MG63 (cell line): ENCODE measurements at regions not wholly inside any gene's neighbourhood (a gene's known extent, or its start where the extent isn't known, plus 50 kb on each side); places are given as distances from the start of the nearest gene placed in this dataset.
"Not testable (repeated sequence)": the region's sequence is repeated elsewhere in the genome, so short reads cannot be mapped to it uniquely, and the experiment has no call there.

Source experiments
- DNase-seq: peaks from one replicate; pipeline ENCODE4 v3.0.0-alpha.2; 2020
- H3K27me3 ChIP-seq: fragments of 250-450 bp; sonication (Bioruptor Pico); 2 replicates; pipeline ENCODE4 v1.5.1; 2020; ENCODE audit warnings: mild to moderate bottlenecking, moderate library complexity
- H3K36me3 ChIP-seq: fragments of 250-450 bp; sonication (Bioruptor Pico); 2 replicates; pipeline ENCODE4 v1.5.1; 2020; ENCODE audit warnings: mild to moderate bottlenecking, moderate library complexity
- H3K4me3 ChIP-seq: fragments of 250-450 bp; sonication (Bioruptor Pico); 2 replicates; pipeline ENCODE4 v1.5.1; 2020; ENCODE audit warnings: mild to moderate bottlenecking, moderate library complexity
- H3K9me3 ChIP-seq: fragments of 250-450 bp; sonication (Bioruptor Pico); 2 replicates; pipeline ENCODE4 v1.5.1; 2020; ENCODE audit warnings: mild to moderate bottlenecking, moderate library complexity

DNA sequence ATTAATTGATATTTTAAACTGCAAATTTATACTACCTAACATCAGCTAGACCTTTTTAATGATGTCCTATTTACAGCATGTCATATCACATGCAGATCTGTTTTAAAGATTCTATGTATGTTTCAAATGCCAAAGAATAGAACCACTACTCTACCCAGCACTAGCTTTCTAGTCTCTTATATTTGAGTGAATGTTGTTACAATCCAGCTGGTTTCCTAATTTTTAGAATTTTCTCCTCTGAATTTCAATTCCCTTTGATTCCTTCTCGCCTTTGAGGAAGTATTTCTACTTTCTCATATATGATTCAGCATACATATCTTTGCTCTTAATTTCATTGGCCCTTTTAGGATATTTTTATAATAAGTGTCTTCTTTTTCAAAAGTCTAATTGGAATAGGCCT lies 841.9 kb downstream of the TMTC2 start:
- DNase-seq, result no peak
- Histone ChIP-seq H3K4me3 (no peak overlapping the region), H3K9me3 (no peaks in the 10 kb centered on the region), H3K27me3 (no peaks in the 10 kb centered on the region), H3K36me3 (no peaks in the 10 kb centered on the region)

DNA sequence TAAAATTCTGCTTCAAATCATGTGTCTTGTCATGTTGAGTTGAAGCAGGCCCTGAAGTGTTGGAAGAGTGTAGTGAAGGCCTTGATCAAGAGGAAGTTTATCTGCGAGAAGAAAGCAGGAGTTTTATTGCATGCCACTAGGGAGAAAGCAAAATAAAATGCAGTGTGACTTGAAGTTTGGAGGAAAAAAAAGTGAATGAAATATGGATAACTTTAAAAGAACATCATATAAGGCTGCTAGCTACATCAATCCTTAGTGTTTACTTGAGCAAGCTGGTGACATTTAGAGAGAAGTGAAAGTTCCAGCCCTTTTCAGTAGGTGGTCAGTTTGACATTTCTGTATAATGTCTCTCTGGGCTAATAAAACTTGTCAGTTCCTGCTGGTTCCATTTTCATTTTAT lies 841.1 kb downstream of the TMTC2 start:
- Histone ChIP-seq H3K9me3 (no peaks in the 10 kb centered on the region), H3K27me3 (no peaks in the 10 kb centered on the region), H3K4me3 (no peak overlapping the region), H3K36me3 (no peaks in the 10 kb centered on the region)
- no peak for DNase-seq

DNA sequence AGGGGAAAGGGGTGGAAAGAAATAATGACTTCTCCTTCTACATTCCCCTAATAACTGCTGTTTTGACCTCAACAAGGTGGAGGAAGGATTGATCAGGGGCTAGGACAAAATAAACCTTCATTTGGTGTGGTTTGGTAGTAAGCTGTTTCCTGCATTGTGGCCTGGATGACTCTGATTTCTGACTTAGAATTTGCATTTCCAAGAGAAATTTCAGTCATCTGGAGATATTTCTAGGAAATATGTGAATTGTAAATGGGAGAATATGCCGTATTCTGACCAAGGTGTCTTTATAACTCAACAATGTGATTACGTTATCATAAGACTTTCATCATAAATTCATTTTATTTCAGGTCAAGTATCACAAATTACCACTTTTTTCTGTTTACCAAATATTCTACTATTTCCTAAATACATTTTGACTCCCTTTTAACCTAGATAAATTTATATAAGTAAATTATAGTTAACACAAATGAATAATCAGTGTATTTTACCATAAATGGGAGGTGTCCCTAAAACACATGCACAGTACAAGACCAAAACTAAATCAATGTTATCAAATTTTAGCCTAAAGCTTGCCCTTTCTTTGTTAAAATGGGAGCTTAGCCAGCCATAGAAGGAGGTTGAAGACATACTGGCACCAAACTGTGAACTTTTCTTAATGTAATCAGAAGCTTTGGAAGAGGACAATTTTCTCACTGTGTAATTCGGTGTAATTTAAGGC lies 828.8 kb downstream of the TMTC2 start:
- no peak for DNase-seq
- Histone ChIP-seq H3K9me3 (no peaks in the 10 kb centered on the region), H3K36me3 (no peaks in the 10 kb centered on the region), H3K27me3 (no peaks in the 10 kb centered on the region), H3K4me3 (no peak overlapping the region)

DNA sequence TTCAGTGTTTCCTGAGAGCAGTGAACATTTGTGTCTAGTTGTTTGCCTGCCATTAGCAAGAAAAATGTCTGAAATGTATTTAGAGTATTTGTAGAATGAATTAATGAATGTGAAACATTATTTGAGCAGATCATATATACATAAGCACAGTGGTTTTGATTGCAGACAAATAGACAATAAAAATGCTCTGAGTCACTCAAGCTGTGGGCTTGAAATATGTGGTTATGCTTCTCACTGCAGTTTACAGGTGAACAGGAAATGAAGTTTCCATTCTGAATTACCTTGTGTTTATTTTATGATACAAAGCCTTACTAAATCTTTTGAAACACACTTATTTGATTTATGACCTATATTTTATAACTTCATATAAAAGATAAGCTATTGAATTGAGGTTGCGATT lies 827.7 kb downstream of the TMTC2 start:
- no peaks in the 10 kb centered on the region for H3K36me3 ChIP-seq
- H3K9me3 ChIP-seq, result no peaks in the 10 kb centered on the region
- DNase-seq, result no peak
- H3K27me3 ChIP-seq, result no peaks in the 10 kb centered on the region
- no peak overlapping the region for H3K4me3 ChIP-seq

DNA sequence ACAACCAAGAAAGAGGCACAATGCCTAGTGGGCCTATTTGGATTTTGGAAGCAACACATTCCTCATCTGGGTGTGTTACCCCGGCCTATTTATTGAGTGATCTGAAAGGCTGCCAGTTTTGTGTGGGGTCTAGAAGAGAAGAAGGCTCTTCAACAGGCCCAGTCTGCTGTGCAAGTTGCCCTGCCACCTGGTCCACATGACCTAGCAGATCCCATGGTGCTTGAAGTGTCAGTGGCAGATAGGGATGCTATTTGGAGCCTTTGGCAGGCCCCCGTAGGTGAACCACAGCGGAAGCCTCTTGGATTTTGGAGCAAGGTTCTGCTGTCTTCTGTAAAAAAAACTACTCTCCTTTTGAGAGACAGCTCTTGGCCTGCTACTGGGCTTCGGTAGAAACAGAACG lies 820.1 kb downstream of the TMTC2 start:
- Histone ChIP-seq H3K27me3 (no peaks in the 10 kb centered on the region), H3K4me3 (no peak overlapping the region), H3K36me3 (no peaks in the 10 kb centered on the region), H3K9me3 (no peaks in the 10 kb centered on the region)
- no peak for DNase-seq

DNA sequence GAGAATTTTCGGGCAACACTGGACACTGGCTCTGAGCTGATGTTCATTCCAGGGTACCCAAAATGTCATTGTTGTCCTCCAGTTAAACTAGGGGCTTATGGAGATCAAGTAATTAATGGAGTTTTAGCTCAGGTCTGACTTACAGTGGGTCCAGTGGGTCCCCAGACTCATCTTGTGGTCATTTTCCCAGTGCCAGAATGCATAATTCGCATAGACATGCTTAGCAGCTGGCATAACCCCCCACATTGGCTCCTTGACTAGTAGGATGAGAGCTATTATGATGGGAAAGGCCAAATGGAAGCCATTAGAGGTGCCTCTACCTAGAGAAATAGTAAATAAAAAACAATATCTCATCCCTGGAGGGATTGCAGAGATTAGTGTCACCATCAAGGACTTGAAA lies 818.9 kb downstream of the TMTC2 start:
- Histone ChIP-seq H3K36me3 (no peaks in the 10 kb centered on the region), H3K4me3 (no peak overlapping the region), H3K9me3 (no peaks in the 10 kb centered on the region), H3K27me3 (no peaks in the 10 kb centered on the region)
- DNase-seq, result no peak

DNA sequence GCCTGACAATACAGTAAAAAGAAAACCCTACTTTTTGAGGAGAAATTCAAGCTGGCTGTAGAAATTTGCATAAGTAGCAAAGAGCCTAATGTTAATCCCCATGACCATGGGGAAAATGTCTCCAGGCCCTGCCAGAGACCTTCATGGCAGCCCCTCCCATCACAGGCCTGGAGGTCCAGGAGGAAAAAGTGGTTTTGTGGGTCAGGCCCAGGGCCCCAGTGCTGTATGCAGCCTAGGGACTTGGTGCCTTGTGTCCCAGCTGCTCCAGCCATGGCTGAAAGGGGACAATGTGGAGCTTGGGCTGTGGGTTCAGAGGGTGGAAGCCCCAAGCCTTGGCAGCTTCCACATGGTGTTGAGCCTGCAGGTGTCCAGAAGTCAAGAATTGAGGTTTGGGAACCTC lies 813.2 kb downstream of the TMTC2 start:
- DNase-seq, H3K4me3 ChIP-seq, H3K36me3 ChIP-seq, H3K9me3 ChIP-seq, H3K27me3 ChIP-seq: not testable (repeated sequence)

DNA sequence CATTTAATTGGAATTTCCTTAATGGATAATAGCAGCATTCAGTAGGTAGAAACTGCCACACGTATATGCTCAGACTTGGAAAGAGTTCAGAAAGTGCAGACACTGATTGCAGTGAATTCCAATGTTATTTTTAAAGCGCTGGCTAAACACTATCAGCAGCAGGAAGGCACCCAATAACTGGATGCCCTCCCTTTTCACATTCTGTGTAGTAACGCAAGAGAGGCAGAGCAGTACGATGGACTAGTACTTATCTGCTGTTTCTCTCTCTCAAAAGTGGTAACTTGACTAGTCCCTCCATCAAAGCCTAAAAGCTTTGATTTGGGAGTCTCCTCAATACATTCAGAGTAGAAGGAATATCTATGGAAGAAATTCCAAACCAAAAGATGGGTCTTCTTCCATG lies 791.0 kb downstream of the TMTC2 start:
- Histone ChIP-seq H3K36me3 (no peaks in the 10 kb centered on the region), H3K4me3 (no peak overlapping the region), H3K27me3 (no peaks in the 10 kb centered on the region), H3K9me3 (no peaks in the 10 kb centered on the region)
- DNase-seq, result no peak

DNA sequence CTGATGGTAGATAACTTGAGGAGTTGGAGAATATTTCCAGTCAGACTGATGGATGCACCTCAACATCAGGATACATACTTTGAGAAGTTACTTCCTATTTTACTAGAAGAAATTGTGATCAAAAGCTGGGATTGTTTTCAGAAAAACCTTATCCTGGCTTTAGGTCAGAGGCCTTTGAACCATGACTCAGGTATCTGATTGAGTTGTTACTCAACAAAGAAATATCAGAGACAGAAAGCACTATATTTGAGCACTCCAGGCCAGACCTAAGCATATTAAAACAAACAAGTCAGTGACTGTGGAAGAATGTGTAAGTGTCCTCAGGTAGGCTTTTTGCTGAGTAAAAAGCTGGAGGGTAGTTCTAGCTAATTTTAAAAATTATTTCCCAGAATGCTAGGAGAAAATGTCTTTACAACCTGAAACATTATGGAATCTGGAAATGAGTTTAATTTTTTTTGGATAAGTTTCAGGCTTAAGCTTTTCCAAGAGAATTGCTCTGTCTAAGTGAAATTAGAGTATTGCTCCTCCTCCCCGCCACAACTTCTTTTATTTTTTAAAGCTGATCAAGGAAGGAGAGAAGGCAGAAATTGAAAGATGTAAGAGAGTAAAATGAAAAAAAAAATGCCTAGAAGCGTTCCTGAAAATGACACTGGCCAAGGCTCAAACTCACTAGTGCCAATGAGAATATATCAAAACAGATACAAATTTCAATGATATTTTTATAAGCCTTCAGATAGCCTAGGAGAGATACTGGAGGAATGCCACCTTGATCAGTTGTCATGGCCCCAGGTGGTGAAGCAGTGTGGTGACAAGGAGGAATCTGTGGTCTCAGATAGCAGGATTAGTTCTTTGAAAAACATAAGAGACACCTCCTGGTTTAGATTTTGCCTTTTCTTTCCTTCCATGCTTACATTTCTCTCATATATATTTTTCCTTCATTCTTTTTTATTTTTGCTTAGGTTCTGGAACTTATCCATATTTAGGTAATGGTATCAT lies 790.3 kb downstream of the TMTC2 start:
- DNase-seq, result no peak
- no peaks in the 10 kb centered on the region for H3K9me3 ChIP-seq
- H3K27me3 ChIP-seq, result no peaks in the 10 kb centered on the region
- H3K36me3 ChIP-seq, result no peaks in the 10 kb centered on the region
- no peak overlapping the region for H3K4me3 ChIP-seq

DNA sequence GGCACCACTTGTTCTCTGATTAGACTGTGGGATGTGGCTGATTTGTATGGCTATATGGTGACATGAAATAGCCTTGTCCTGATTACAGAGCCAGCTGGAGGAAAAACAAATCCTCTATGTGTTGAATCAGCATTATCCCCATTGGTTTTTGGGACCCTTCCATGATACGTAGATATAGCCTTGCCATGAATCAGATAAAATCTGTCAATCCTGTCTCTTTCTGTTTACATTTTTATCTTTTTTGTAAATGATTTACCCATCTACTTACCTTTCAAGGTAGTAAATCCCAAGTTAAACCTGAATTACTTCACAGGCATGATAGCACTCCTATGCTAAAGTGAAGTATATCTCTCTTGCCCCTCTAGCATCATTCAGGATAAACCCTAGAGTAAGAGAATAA lies 789.3 kb downstream of the TMTC2 start:
- H3K9me3 ChIP-seq, result no peaks in the 10 kb centered on the region

DNA sequence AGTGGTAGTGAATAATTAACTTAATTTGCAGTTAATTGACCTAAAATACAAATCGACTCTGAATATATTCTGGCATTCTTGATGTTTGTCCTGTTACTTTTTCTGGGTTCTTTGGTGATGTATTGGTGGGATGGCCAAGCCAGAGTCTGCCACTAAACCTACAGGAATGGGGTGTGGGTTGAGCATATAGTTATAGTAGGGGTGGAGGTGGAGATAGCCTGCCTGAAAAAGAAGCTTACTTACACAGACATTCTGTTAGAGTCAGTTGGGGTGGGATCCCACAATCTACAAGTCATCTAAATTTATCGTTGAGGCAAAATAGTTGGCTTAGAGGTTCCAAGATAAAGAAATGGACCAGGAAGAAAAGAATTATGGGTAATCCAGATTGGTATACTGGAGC lies 787.7 kb downstream of the TMTC2 start:
- Histone ChIP-seq H3K9me3 (no peaks in the 10 kb centered on the region), H3K27me3 (no peaks in the 10 kb centered on the region), H3K36me3 (no peaks in the 10 kb centered on the region), H3K4me3 (no peak overlapping the region)
- DNase-seq, result no peak

More for the DNA sequence above, 789.3 kb downstream of the TMTC2 start:
- DNase-seq, result no peak
- no peaks in the 10 kb centered on the region for H3K36me3 ChIP-seq
- no peak overlapping the region for H3K4me3 ChIP-seq
- no peaks in the 10 kb centered on the region for H3K27me3 ChIP-seq

DNA sequence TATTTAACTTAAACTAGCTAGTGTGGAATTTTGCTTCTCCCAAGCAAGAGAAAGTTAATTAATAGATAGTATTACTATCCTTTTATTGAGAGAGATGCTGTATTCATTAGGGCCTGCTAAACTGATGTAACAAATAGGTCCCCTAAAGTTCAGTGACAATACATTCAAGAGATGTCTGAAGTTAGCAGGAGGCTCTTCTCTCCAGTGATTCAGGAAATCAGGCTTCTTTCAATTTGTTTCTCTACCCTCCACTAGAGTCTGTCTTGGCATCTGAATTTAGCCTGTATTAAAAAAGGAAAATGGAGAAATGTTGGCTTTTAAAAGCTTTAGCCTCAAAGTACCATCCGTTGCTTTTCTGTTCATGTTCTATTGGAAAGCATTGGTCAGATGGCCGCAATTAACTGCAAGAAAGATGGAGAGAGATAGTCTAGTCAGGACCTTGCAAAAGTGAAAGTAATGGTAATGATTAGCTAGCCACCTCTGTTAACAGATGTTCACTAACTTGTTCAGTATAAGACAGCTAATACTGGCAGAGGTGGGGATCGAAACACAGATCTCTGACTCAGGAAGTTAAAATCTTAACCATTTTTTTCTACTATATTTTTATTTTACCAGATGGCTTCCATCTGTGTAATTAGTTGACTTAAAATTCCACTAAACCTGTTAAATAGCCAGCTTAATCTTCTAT lies 786.8 kb downstream of the TMTC2 start:
- no peaks in the 10 kb centered on the region for H3K27me3 ChIP-seq
- no peak overlapping the region for H3K4me3 ChIP-seq
- DNase-seq, result no peak
- no peaks in the 10 kb centered on the region for H3K36me3 ChIP-seq
- H3K9me3 ChIP-seq, result no peaks in the 10 kb centered on the region

DNA sequence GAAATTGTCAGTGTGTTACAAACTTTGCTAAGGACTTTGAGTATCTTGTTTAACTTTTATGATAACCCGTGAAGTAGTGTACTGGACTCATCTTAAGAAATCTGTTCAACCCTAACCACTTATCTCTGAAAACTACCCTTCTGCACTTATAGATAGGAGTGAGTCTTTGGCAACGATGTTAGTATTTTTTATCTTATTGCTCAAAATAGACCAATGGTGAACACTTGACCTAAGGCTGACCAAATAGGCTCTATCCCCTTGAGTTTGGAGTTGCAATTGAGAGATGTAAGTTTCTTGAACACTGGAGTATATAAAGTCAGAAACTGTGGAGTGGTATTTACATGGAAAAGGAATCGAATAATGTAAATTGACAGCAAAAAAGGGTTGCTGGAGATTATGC lies 786.1 kb downstream of the TMTC2 start:
- Histone ChIP-seq H3K36me3 (no peaks in the 10 kb centered on the region), H3K4me3 (no peak overlapping the region), H3K9me3 (no peaks in the 10 kb centered on the region), H3K27me3 (no peaks in the 10 kb centered on the region)
- DNase-seq, result no peak

DNA sequence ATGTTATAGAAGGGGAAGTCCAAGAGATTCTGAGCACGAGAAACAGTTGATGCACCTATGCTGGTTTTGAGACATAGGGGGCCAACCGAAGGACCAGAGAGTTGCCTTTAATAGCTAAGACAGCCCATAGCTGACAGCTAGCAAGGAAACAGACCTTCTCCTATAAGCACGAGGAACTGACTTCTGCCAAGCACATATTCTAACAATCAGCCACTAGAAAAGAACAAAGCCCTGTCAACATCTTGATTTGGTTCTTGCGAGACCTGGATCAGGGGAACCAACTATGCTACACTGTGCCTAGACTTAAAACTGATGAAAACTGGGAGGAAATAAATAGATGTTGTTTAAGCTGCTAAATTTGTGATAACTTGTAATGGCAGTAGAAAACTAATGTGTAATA lies 785.6 kb downstream of the TMTC2 start:
- H3K27me3 ChIP-seq, result no peaks in the 10 kb centered on the region
- no peaks in the 10 kb centered on the region for H3K9me3 ChIP-seq
- no peak overlapping the region for H3K4me3 ChIP-seq
- no peak for DNase-seq
- no peaks in the 10 kb centered on the region for H3K36me3 ChIP-seq

DNA sequence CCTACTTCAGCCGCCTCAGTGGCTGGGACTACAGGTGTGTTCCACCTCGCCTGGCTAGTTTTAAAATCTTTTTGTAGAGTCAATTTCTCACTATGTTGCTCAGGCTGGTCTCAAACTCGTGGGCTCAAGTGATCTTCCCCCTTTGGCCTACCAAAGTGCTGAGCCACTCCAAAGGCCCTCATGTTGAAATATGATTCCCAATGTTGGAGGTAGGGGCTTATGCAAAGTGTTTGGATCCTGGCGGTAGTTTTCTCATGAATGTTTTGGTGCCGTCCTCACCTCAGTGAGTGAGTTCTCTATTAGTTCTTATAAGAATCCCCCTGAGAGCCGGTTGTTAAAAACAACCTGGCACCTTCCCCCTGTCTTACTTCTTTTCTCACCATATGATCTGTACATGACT lies 784.6 kb downstream of the TMTC2 start:
- DNase-seq, result no peak
- Histone ChIP-seq H3K27me3 (no peaks in the 10 kb centered on the region), H3K36me3 (no peaks in the 10 kb centered on the region), H3K4me3 (no peak overlapping the region), H3K9me3 (no peaks in the 10 kb centered on the region)

DNA sequence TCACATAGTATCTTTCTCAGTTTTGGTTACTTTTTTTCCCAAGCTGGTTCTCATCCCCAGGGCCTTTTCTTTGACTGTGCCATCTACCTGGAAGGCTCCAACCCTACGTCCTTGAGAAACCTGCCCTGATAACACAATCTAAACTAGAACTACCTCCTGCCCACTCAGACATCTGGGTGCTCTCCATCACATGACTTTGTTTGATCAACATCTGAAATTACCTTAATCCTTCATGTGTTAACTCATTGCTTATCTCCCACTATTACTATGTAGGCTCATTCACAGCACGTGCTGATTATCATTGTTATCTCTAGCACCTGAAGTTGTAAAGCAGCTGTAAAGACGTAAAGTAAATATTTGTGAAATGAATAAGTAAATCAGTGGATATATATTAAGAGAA lies 784.0 kb downstream of the TMTC2 start:
- H3K4me3 ChIP-seq, result no peak overlapping the region
- H3K9me3 ChIP-seq, result no peaks in the 10 kb centered on the region
- no peaks in the 10 kb centered on the region for H3K36me3 ChIP-seq
- H3K27me3 ChIP-seq, result no peaks in the 10 kb centered on the region
- no peak for DNase-seq
